ENCODE measurements at regions not wholly inside any gene's neighbourhood (a gene's known extent, or its start where the extent isn't known, plus 50 kb on each side); places are given as distances from the start of the nearest gene placed in this dataset.

GRCh38 chr1:173353350-173353749, 123.8 kb upstream of the PRDX6 start:
- H3K4me3 ChIP-seq: no peak overlapping the region
- no peak overlapping the region for H3K4me2 ChIP-seq (ENCODE audit: insufficient read depth, low read length)
- ChIA-PET POLR2A (no interaction called here), CTCF (ENCODE audit: low intra/inter-chr PET ratio) (no interaction called here)
- intact Hi-C loops (cut with micrococcal nuclease): no loop called here
- H3K9me3 ChIP-seq (replicated peaks; ENCODE audit: control insufficient read depth, insufficient read depth, low read depth, low read length): peaks cover 7% of the 10 kb centered on the region; the same call in 1 of the 2 replicates
- FAIRE-seq (no peak), DNase-seq (ENCODE audit: extremely low read depth in 1 of 4, low spot score in 3 of 4) (no peak), ATAC-seq (no peak)
- H3K79me2 ChIP-seq (ENCODE audit: control insufficient read depth, insufficient read depth, low read length): no peaks in the 10 kb centered on the region
- H3K9ac ChIP-seq (ENCODE audit: insufficient read depth in 1 of 2, low read depth in 2 of 2, low read length in 2 of 2): no peak overlapping the region
- H3K27ac ChIP-seq (ENCODE audit: extremely low read depth, low read depth, low read length): no peak overlapping the region
- H3K27me3 ChIP-seq (ENCODE audit: control insufficient read depth in 2 of 2, insufficient read depth in 2 of 2, low read length in 2 of 2): no peaks in the 10 kb centered on the region
- no peaks in the 10 kb centered on the region for H3K36me3 ChIP-seq (ENCODE audit: control insufficient read depth, insufficient read depth, low read length)
- H3K4me1 ChIP-seq (replicated peaks in 1 of 2; ENCODE audit: control insufficient read depth in 2 of 2, insufficient read depth in 2 of 2, low read length in 2 of 2): peaks cover 0 to 18% of the 10 kb centered on the region in 2 experiments; a peak in 3 of 5 replicates
- H4K20me1 ChIP-seq (replicated peaks; ENCODE audit: control insufficient read depth, insufficient read depth, low read length): no peaks in the 10 kb centered on the region
- in situ Hi-C loops (cut with MboI): no loop called here
- no peak for TF ChIP-seq SMARCC2 (IDR thresholded peaks at IDR 0.05; ENCODE audit: low read depth)
- no peak for TF ChIP-seq ZZZ3 (IDR thresholded peaks at IDR 0.05)
- no peak for TF ChIP-seq EP300 (IDR thresholded peaks at IDR 0.05; ENCODE audit: low read length)
- TF ChIP-seq RBFOX2 (IDR thresholded peaks at IDR 0.05; ENCODE audit: low read depth, low read length): no peak
- no peak for TF ChIP-seq MTA2 (IDR thresholded peaks at IDR 0.05; ENCODE audit: low read depth)
- 72% methylated on average over 4 of the region's 4 CpGs for WGBS (ENCODE audit: insufficient coverage, low coverage, missing lambda C conversion rate)
- H3K9me1 ChIP-seq (ENCODE audit: control insufficient read depth, insufficient read depth, low read length): no peaks in the 10 kb centered on the region
- BruUV-seq (replicated peaks): no TSS peak
- no peak overlapping the region for H2AFZ ChIP-seq (ENCODE audit: low read depth, low read length)

GRCh38 chr1:173354937-173355280, 122.2 kb upstream of the PRDX6 start:
- H3K4me2 ChIP-seq (ENCODE audit: insufficient read depth, low read length): peak overlapping the region; percentile 47; the same call in 1 of the 2 replicates
- CTCF ChIA-PET (ENCODE audit: low intra/inter-chr PET ratio): no interaction called here
- peak; percentile 60 for ATAC-seq

More at GRCh38 chr1:173354937-173355280, 122.2 kb upstream of the PRDX6 start:
- Histone ChIP-seq H3K27me3 (ENCODE audit: control insufficient read depth in 2 of 2, insufficient read depth in 2 of 2, low read length in 2 of 2) (no peaks in the 10 kb centered on the region), H4K20me1 (replicated peaks; ENCODE audit: control insufficient read depth, insufficient read depth, low read length) (no peaks in the 10 kb centered on the region), H3K4me1 (replicated peaks in 1 of 2; ENCODE audit: control insufficient read depth in 2 of 2, insufficient read depth in 2 of 2, low read length in 2 of 2) (peaks cover 0 to 18% of the 10 kb centered on the region in 2 experiments; a peak in 3 of 5 replicates), H3K4me3 (no peak overlapping the region), H2AFZ (ENCODE audit: low read depth, low read length) (no peak overlapping the region), H3K27ac (ENCODE audit: extremely low read depth, low read depth, low read length) (no peak overlapping the region), H3K9me1 (ENCODE audit: control insufficient read depth, insufficient read depth, low read length) (no peaks in the 10 kb centered on the region), H3K9me3 (replicated peaks; ENCODE audit: control insufficient read depth, insufficient read depth, low read depth, low read length) (peaks cover 7% of the 10 kb centered on the region; the same call in 1 of the 2 replicates), H3K79me2 (ENCODE audit: control insufficient read depth, insufficient read depth, low read length) (no peaks in the 10 kb centered on the region), H3K9ac (ENCODE audit: insufficient read depth in 1 of 2, low read depth in 2 of 2, low read length in 2 of 2) (no peak overlapping the region), H3K36me3 (ENCODE audit: control insufficient read depth, insufficient read depth, low read length) (no peaks in the 10 kb centered on the region)
- in situ Hi-C loops (cut with MboI): no loop called here
- POLR2A ChIA-PET: no interaction called here
- TF ChIP-seq SPI1 (IDR thresholded peaks at IDR 0.05; ENCODE audit: borderline replicate concordance, low read depth, low read length): peak; percentile 21; the same call in 1 of the 2 replicates
- no peak for TF ChIP-seq RUNX1 (IDR thresholded peaks at IDR 0.05; ENCODE audit: low read depth)
- TF ChIP-seq GATAD2A (IDR thresholded peaks at IDR 0.05): 0 out of 2 replicates have a peak, but pooled peaks have one; percentile 68
- TF ChIP-seq TEAD2 (tag; IDR thresholded peaks at IDR 0.05): 0 out of 2 replicates have a peak, but pooled peaks have one; percentile 6
- TF ChIP-seq ZSCAN32 (CRISPR knock-in tag; IDR thresholded peaks at IDR 0.05): no peak
- TF ChIP-seq TOE1 (IDR thresholded peaks at IDR 0.05; ENCODE audit: borderline replicate concordance): no peak
- TF ChIP-seq TOE1 (CRISPR knock-in tag; IDR thresholded peaks at IDR 0.05; ENCODE audit: borderline replicate concordance, low read depth): no peak
- TF ChIP-seq TCF15 (CRISPR knock-in tag; IDR thresholded peaks at IDR 0.05): no peak
- TF ChIP-seq ZNF639 (CRISPR knock-in tag; conservative IDR thresholded peaks at IDR 0.05 in 1 of 2, IDR thresholded peaks at IDR 0.05 in 1 of 2): no peak
- no peak for TF ChIP-seq FOS (IDR thresholded peaks at IDR 0.05; ENCODE audit: extremely low read depth, insufficient read length)
- TF ChIP-seq MEIS2 (IDR thresholded peaks at IDR 0.05; ENCODE audit: partially characterized antibody): peak; percentile 16
- DNase-seq (ENCODE audit: extremely low read depth in 1 of 4, low spot score in 3 of 4): no peak
- intact Hi-C loops (cut with micrococcal nuclease): no loop called here
- 12% methylated on average over 3 of the region's 3 CpGs for WGBS (ENCODE audit: insufficient coverage, low coverage, missing lambda C conversion rate)
- BruUV-seq (replicated peaks): no TSS peak
- FAIRE-seq: no peak
